H1 (cell line): ENCODE measurements at regions not wholly inside any gene's neighbourhood (a gene's known extent, or its start where the extent isn't known, plus 50 kb on each side); places are given as distances from the start of the nearest gene placed in this dataset.

Experiments
- CTCF ChIA-PET: fragments of 300-600 bp; sonication (Branson Sonifier 250); formaldehyde crosslinking; loops from one replicate; lab custom pipeline; 2021; ENCODE audit not compliant: partially characterized antibody; lab: Charles Lee
- POLR2A ChIA-PET: fragments of 300-600 bp; sonication (Branson Sonifier 250); formaldehyde crosslinking; loops from one replicate; lab custom pipeline; 2021; ENCODE audit warnings: inconsistent platforms; ENCODE audit not compliant: partially characterized antibody; lab: Charles Lee
- DNase-seq, 2 experiments: peaks; one replicate each; pipeline versions ENCODE4 v3.0.0 to v3.0.0-alpha.2; 2010 to 2022; ENCODE audit warnings: low spot score in 2 of 2, low read depth in 1 of 2, mixed read lengths in 1 of 2
- FAIRE-seq: peaks from 2 replicates; lab custom pipeline; 2011; peaks lifted over from hg19 to GRCh38; lab: Jason Lieb, UNC
- H2AFZ ChIP-seq: 2 replicates; pipeline ENCODE4 v1.8.1; 2012; ENCODE audit warnings: low read length, inconsistent platforms
- H2AK5ac ChIP-seq: 2 replicates; pipeline ENCODE4 v1.6.1; 2013; ENCODE audit warnings: low read depth, low read length
- H2BK120ac ChIP-seq: replicated peaks from 2 replicates; pipeline ENCODE3; 2013; ENCODE audit warnings: low read depth, low read length, inconsistent platforms
- H2BK12ac ChIP-seq: 2 replicates; pipeline ENCODE4 v1.6.1; 2013; ENCODE audit warnings: low read depth, low read length
- H2BK15ac ChIP-seq: 2 replicates; pipeline ENCODE4 v1.6.1; 2013; ENCODE audit warnings: low read length
- H2BK20ac ChIP-seq: 2 replicates; pipeline ENCODE4 v1.6.1; 2013; ENCODE audit warnings: low read length
- H2BK5ac ChIP-seq: 2 replicates; pipeline ENCODE4 v1.6.1; 2013; ENCODE audit warnings: low read depth, low read length
- H3K14ac ChIP-seq: 2 replicates; pipeline ENCODE4 v1.6.1; 2013; ENCODE audit warnings: inconsistent platforms; ENCODE audit not compliant: insufficient read length
- H3K18ac ChIP-seq: 2 replicates; pipeline ENCODE4 v1.6.1; 2013; ENCODE audit warnings: low read length; ENCODE audit errors: extremely low read depth
- H3K23ac ChIP-seq: 2 replicates; pipeline ENCODE4 v1.6.1; 2013; ENCODE audit warnings: inconsistent platforms; ENCODE audit not compliant: insufficient read length
- H3K23me2 ChIP-seq: 2 replicates; pipeline ENCODE4 v1.6.1; 2013; ENCODE audit warnings: low read depth, low read length
- H3K27ac ChIP-seq: 2 replicates; pipeline ENCODE4 v1.6.1; 2011; ENCODE audit warnings: low read depth, low read length, inconsistent platforms
- H3K27me3 ChIP-seq, 4 experiments: replicated peaks in 1 of 4; 1 replicate in 1 of 4; 2 replicates in 3 of 4; pipeline versions ENCODE4 v1.6.1 to v1.8.1; 2011 to 2013; ENCODE audit warnings: low read length in 3 of 4, mild to moderate bottlenecking in 3 of 4, inconsistent platforms in 2 of 4, mixed read lengths in 2 of 4, moderate library complexity in 1 of 4; ENCODE audit not compliant: control insufficient read depth in 3 of 4, insufficient read depth in 3 of 4; ENCODE audit errors: extremely low read depth in 1 of 4
- H3K36me3 ChIP-seq, 4 experiments: 2 replicates each; pipeline versions ENCODE4 v1.6.1 to v1.8.1; 2011 to 2013; ENCODE audit warnings: mild to moderate bottlenecking in 4 of 4, low read length in 3 of 4, moderate library complexity in 2 of 4, control low read depth in 1 of 4, inconsistent platforms in 1 of 4; ENCODE audit not compliant: insufficient read depth in 4 of 4, control insufficient read depth in 2 of 4
- H3K4ac ChIP-seq: replicated peaks from 2 replicates; pipeline ENCODE3; 2013; ENCODE audit warnings: low read length, low read depth, mixed read lengths, inconsistent platforms; ENCODE audit not compliant: insufficient read length
- H3K4me1 ChIP-seq, 4 experiments: replicated peaks in 1 of 4; 1 replicate in 1 of 4; 2 replicates in 3 of 4; pipeline versions ENCODE4 v1.6.1 to v1.8.1; 2011 to 2013; ENCODE audit warnings: low read length in 3 of 4, inconsistent platforms in 2 of 4, mixed read lengths in 1 of 4; ENCODE audit not compliant: insufficient read depth in 4 of 4, control insufficient read depth in 3 of 4
- H3K4me2 ChIP-seq, 2 experiments: 2 replicates each; pipeline versions ENCODE4 v1.6.1 to v1.8.1; 2011 to 2013; ENCODE audit warnings: low read depth in 2 of 2, low read length in 2 of 2, control low read depth in 1 of 2, inconsistent platforms in 1 of 2, mild to moderate bottlenecking in 1 of 2; ENCODE audit not compliant: insufficient read depth in 1 of 2
- H3K4me3 ChIP-seq, 4 experiments: fragments of 200-600, 300-600 bp in 1 of 4; sonication (generic), shearing (Covaris generic), sonication (Bioruptor Twin) in 1 of 4; 2 replicates each; pipeline versions ENCODE4 v1.5.1 to v1.8.1; 2011 to 2016; ENCODE audit warnings: low read length in 4 of 4, low read depth in 3 of 4, control low read depth in 2 of 4, inconsistent platforms in 2 of 4, mild to moderate bottlenecking in 2 of 4, mixed read lengths in 1 of 4, moderate library complexity in 1 of 4; ENCODE audit not compliant: insufficient read depth in 2 of 4; ENCODE audit errors: extremely low read depth in 1 of 4
- H3K56ac ChIP-seq: replicated peaks from 2 replicates; pipeline ENCODE3; 2013; ENCODE audit warnings: low read depth, mild to moderate bottlenecking, mixed read lengths, low read length, inconsistent platforms; ENCODE audit not compliant: insufficient read length
- H3K79me1 ChIP-seq: 2 replicates; pipeline ENCODE4 v1.6.1; 2013; ENCODE audit warnings: low read depth, low read length, control low read depth
- H3K79me2 ChIP-seq, 2 experiments: 2 replicates each; pipeline versions ENCODE4 v1.6.1 to v1.8.1; 2012 to 2013; ENCODE audit warnings: low read length in 2 of 2, mild to moderate bottlenecking in 2 of 2, inconsistent platforms in 1 of 2; ENCODE audit not compliant: insufficient read depth in 2 of 2, control insufficient read depth in 1 of 2
- H3K9ac ChIP-seq, 4 experiments: replicated peaks in 1 of 4; 1 replicate in 1 of 4; 2 replicates in 3 of 4; pipeline versions ENCODE4 v1.6.1 to v1.8.1; 2011 to 2013; ENCODE audit warnings: low read depth in 3 of 4, low read length in 3 of 4, control low read depth in 2 of 4, mild to moderate bottlenecking in 2 of 4, moderate library complexity in 2 of 4, inconsistent platforms in 1 of 4; ENCODE audit errors: extremely low read depth in 1 of 4
- H3K9me3 ChIP-seq, 2 experiments: 2 replicates each; pipeline versions ENCODE4 v1.6.1 to v1.8.1; 2012 to 2013; ENCODE audit warnings: mild to moderate bottlenecking in 2 of 2, moderate library complexity in 2 of 2, control low read depth in 1 of 2, inconsistent platforms in 1 of 2, low read depth in 1 of 2, low read length in 1 of 2, mixed read lengths in 1 of 2; ENCODE audit not compliant: insufficient read depth in 2 of 2
- H4K20me1 ChIP-seq, 2 experiments: replicated peaks in 1 of 2; 2 replicates each; pipeline versions ENCODE3 to v1.8.1; 2011 to 2013; ENCODE audit warnings: inconsistent platforms in 2 of 2, low read length in 2 of 2, mild to moderate bottlenecking in 1 of 2; ENCODE audit not compliant: insufficient read depth in 2 of 2, control insufficient read depth in 1 of 2
- H4K5ac ChIP-seq: 2 replicates; pipeline ENCODE4 v1.6.1; 2013; ENCODE audit warnings: low read length, low read depth, mixed read lengths, inconsistent platforms; ENCODE audit not compliant: insufficient read length
- H4K8ac ChIP-seq: 2 replicates; pipeline ENCODE4 v1.8.0; 2013; ENCODE audit warnings: mild to moderate bottlenecking, moderate library complexity, low read length, inconsistent platforms; ENCODE audit not compliant: insufficient read depth; ENCODE audit errors: extremely low read depth
- H4K91ac ChIP-seq: replicated peaks from 2 replicates; pipeline ENCODE3; 2013; ENCODE audit warnings: low read length, mixed read lengths, inconsistent platforms; ENCODE audit not compliant: insufficient read length
- BCL11A ChIP-seq, 2 experiments: IDR thresholded peaks; one replicate each; pipeline ENCODE4 v1.6.1; 2011; ENCODE audit warnings: low read depth in 2 of 2, low read length in 2 of 2, mild to moderate bottlenecking in 2 of 2
- E2F6 ChIP-seq: IDR thresholded peaks from 2 replicates; pipeline ENCODE4 v1.6.1; 2012; ENCODE audit warnings: inconsistent platforms
- WGBS, 2 experiments: shearing (Covaris generic) in 1 of 2; methylation state at CpG; one replicate each; pipeline versions ENCODE4 v1.1.6 to v1.1.7; 2013 to 2015; ENCODE audit warnings: low lambda C conversion rate in 2 of 2, mixed read lengths in 2 of 2, inconsistent platforms in 1 of 2, low coverage in 1 of 2, missing lambda C conversion rate in 1 of 2; ENCODE audit not compliant: insufficient replicate concordance in 2 of 2, insufficient coverage in 1 of 2, insufficient read length in 1 of 2; ENCODE audit errors: extremely low coverage in 1 of 2, missing lambda C conversion rate in 1 of 2; 5-methylcytosine and 5-hydroxymethylcytosine counted together

DNA sequence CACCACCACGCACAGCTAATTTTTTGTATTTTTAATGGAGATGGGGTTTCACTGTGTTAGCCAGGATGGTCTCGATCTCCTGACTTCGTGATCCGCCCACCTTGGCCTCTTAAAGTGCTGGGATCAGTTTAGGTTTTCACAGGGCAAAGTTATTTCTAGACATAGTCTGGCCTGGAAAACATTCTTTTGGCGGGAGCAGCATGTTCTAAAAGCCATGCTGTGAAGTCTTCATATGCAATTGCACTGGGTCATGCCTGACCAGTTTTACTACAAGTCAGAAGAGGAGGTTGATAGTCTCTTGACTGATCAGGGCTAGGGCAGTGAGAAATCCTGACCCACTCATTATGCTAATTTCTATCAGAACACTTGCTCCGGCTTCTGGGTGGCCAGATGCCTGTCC lies 131.6 kb upstream of the POU3F1 start:
- no peak overlapping the region for H3K4me3 ChIP-seq
- no peaks in the 10 kb centered on the region for H3K36me3 ChIP-seq
- no peak overlapping the region for H2BK120ac ChIP-seq
- H3K79me2 ChIP-seq = no peaks in the 10 kb centered on the region
- H2BK12ac ChIP-seq = no peak overlapping the region
- no peak overlapping the region for H2BK20ac ChIP-seq
- DNase-seq = no peak
- H3K4me2 ChIP-seq = no peak overlapping the region
- ChIA-PET POLR2A (no interaction called here), CTCF (no interaction called here)
- no peaks in the 10 kb centered on the region for H3K23me2 ChIP-seq
- H2AK5ac ChIP-seq = no peak overlapping the region
- H3K14ac ChIP-seq = no peak overlapping the region
- no peak overlapping the region for H3K27ac ChIP-seq
- no peak overlapping the region for H3K18ac ChIP-seq
- TF ChIP-seq E2F6 (peak; percentile 55), BCL11A (IDR thresholded peaks at IDR 0.05; ENCODE audit: low read depth in 2 of 2, low read length in 2 of 2) (no peak)
- H3K27me3 ChIP-seq = no peaks in the 10 kb centered on the region; a peak in 1 of 7 replicates
- H3K9ac ChIP-seq = no peak overlapping the region
- no peak overlapping the region for H4K8ac ChIP-seq
- H4K5ac ChIP-seq = no peak overlapping the region
- H2BK15ac ChIP-seq = no peak overlapping the region
- H4K20me1 ChIP-seq = no peaks in the 10 kb centered on the region
- H3K56ac ChIP-seq = no peak overlapping the region
- no peak for FAIRE-seq
- H3K4me1 ChIP-seq = peaks cover 3 to 8% (median 3%) of the 10 kb centered on the region in 4 experiments; a peak in 6 of 7 replicates
- no peak overlapping the region for H2BK5ac ChIP-seq
- WGBS, 2 experiments = 86% methylated on average over 6 of the region's 6 CpGs; no CpG with 5 or more reads in 1 of the 2 experiments
- no peak overlapping the region for H2AFZ ChIP-seq
- no peak overlapping the region for H4K91ac ChIP-seq
- H3K79me1 ChIP-seq = no peaks in the 10 kb centered on the region
- H3K9me3 ChIP-seq = peaks cover 3 to 9% of the 10 kb centered on the region in 2 experiments; a peak in 3 of 4 replicates
- no peak overlapping the region for H3K4ac ChIP-seq
- no peak overlapping the region for H3K23ac ChIP-seq
